HFFc6 (cell line): ENCODE measurements at regions not wholly inside any gene's neighbourhood (a gene's known extent, or its start where the extent isn't known, plus 50 kb on each side); places are given as distances from the start of the nearest gene placed in this dataset.

Source experiments
- DNase-seq: peaks from one replicate; pipeline ENCODE4 v3.0.0-alpha.2; 2018
- H3K27ac Mint-ChIP-seq: 2 replicates; pipeline ENCODE4 v1.8.0; 2020; ENCODE audit warnings: mild to moderate bottlenecking, mixed read lengths
- H3K27me3 Mint-ChIP-seq: 2 replicates; pipeline ENCODE4 v1.8.0; 2021; ENCODE audit warnings: mild to moderate bottlenecking, moderate library complexity, mixed read lengths; ENCODE audit not compliant: insufficient read depth
- H3K36me3 Mint-ChIP-seq: 2 replicates; pipeline ENCODE4 v1.8.0; 2021; ENCODE audit warnings: low read depth, mixed read lengths
- H3K4me1 Mint-ChIP-seq: 2 replicates; pipeline ENCODE4 v1.8.0; 2020; ENCODE audit warnings: low read depth, mixed read lengths
- H3K4me3 Mint-ChIP-seq: 2 replicates; pipeline ENCODE4 v1.8.0; 2020; ENCODE audit warnings: mild to moderate bottlenecking, moderate library complexity, mixed read lengths
- H3K9me3 Mint-ChIP-seq: 2 replicates; pipeline ENCODE4 v1.8.0; 2020; ENCODE audit warnings: mild to moderate bottlenecking, mixed read lengths
- CTCF ChIP-seq: fragments of 200-600 bp; sonication (generic); IDR thresholded peaks from 2 replicates; pipeline ENCODE4 v1.5.0; 2021; ENCODE audit warnings: antibody characterized with exemption, mild to moderate bottlenecking

GRCh38 chr7:125468855-125469174 is 539.2 kb upstream of the POT1 start:
- no peak overlapping the region for H3K27ac Mint-ChIP-seq
- peaks cover 23% of the 10 kb centered on the region for H3K9me3 Mint-ChIP-seq
- DNase-seq, result no peak
- TF ChIP-seq CTCF, result no peak
- H3K36me3 Mint-ChIP-seq, result no peaks in the 10 kb centered on the region
- H3K4me1 Mint-ChIP-seq, result no peaks in the 10 kb centered on the region
- H3K4me3 Mint-ChIP-seq, result no peak overlapping the region
- H3K27me3 Mint-ChIP-seq, result no peaks in the 10 kb centered on the region

GRCh38 chr7:125467996-125468854 is 538.6 kb upstream of the POT1 start:
- Mint-ChIP-seq H3K27ac (no peak overlapping the region), H3K4me1 (no peaks in the 10 kb centered on the region), H3K36me3 (no peaks in the 10 kb centered on the region), H3K9me3 (peaks cover 18% of the 10 kb centered on the region), H3K4me3 (no peak overlapping the region), H3K27me3 (no peaks in the 10 kb centered on the region)
- DNase-seq, result no peak
- no peak for TF ChIP-seq CTCF

- no peaks in the 10 kb centered on the region for H3K36me3 Mint-ChIP-seq
- no peaks in the 10 kb centered on the region for H3K27me3 Mint-ChIP-seq
- no peak overlapping the region for H3K27ac Mint-ChIP-seq
- H3K9me3 Mint-ChIP-seq, result peaks cover 28% of the 10 kb centered on the region
- H3K4me1 Mint-ChIP-seq, result no peaks in the 10 kb centered on the region
- DNase-seq, result no peak
- no peak overlapping the region for H3K4me3 Mint-ChIP-seq
- TF ChIP-seq CTCF, result no peak
Measured at GRCh38 chr7:125465527-125465926, 535.9 kb upstream of the POT1 start.

- Mint-ChIP-seq H3K36me3 (no peaks in the 10 kb centered on the region; the same call in 1 of the 2 replicates), H3K27ac (no peak overlapping the region), H3K9me3 (peaks cover 42% of the 10 kb centered on the region), H3K4me1 (no peaks in the 10 kb centered on the region), H3K27me3 (no peaks in the 10 kb centered on the region), H3K4me3 (no peak overlapping the region)
- DNase-seq, result no peak
- no peak for TF ChIP-seq CTCF
Measured at GRCh38 chr7:125462615-125463014, 533.0 kb upstream of the POT1 start.

- DNase-seq, result no peak
- Mint-ChIP-seq H3K36me3 (no peaks in the 10 kb centered on the region; the same call in 1 of the 2 replicates), H3K9me3 (peaks cover 54% of the 10 kb centered on the region), H3K27me3 (no peaks in the 10 kb centered on the region), H3K4me1 (no peaks in the 10 kb centered on the region), H3K27ac (no peak overlapping the region), H3K4me3 (no peak overlapping the region)
- no peak for TF ChIP-seq CTCF
Measured at GRCh38 chr7:125459038-125459437, 529.4 kb upstream of the POT1 start.
